Astrocyte (in vitro differentiated cells and primary cell): ENCODE measurements at regions not wholly inside any gene's neighbourhood (a gene's known extent, or its start where the extent isn't known, plus 50 kb on each side); places are given as distances from the start of the nearest gene placed in this dataset.

ENCODE experiments used
- EZH2 ChIP-seq: IDR thresholded peaks from 2 replicates; pipeline ENCODE4 v1.6.1; 2012; ENCODE audit warnings: mild to moderate bottlenecking, low read length, inconsistent platforms; ENCODE audit not compliant: insufficient read depth
- TF ChIP-seq, protein P1 (sequence below): IDR thresholded peaks from 2 replicates; pipeline ENCODE4 v1.5.1; 2011; ENCODE audit warnings: low read depth, mild to moderate bottlenecking, inconsistent platforms, low read length, moderate library complexity; ENCODE audit not compliant: insufficient read depth

DNA sequence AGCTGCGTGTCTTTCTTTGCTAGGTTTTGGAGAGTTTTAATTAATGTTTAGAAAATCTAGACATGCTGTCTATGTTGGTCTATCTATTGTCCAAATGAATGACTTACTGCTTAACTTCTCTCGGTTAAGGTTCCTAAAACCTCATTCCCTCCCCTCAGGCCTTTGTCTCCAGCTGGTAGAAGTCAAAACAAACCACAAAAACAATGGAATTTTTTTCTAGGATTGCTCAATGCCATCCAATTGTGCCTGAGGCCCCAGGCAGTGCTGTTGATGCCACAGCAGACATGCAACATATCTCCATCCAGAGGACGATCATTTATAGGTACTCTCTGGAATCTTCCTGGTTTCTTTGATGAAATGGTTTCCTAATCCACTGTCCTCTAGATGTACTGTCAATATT is 448.2 kb upstream of the TBX3 start:
- TF ChIP-seq EZH2: no peak
- TF ChIP-seq, protein P1, sequence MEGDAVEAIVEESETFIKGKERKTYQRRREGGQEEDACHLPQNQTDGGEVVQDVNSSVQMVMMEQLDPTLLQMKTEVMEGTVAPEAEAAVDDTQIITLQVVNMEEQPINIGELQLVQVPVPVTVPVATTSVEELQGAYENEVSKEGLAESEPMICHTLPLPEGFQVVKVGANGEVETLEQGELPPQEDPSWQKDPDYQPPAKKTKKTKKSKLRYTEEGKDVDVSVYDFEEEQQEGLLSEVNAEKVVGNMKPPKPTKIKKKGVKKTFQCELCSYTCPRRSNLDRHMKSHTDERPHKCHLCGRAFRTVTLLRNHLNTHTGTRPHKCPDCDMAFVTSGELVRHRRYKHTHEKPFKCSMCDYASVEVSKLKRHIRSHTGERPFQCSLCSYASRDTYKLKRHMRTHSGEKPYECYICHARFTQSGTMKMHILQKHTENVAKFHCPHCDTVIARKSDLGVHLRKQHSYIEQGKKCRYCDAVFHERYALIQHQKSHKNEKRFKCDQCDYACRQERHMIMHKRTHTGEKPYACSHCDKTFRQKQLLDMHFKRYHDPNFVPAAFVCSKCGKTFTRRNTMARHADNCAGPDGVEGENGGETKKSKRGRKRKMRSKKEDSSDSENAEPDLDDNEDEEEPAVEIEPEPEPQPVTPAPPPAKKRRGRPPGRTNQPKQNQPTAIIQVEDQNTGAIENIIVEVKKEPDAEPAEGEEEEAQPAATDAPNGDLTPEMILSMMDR: no peak
